K562 (cell line): ENCODE measurements at regions not wholly inside any gene's neighbourhood (a gene's known extent, or its start where the extent isn't known, plus 50 kb on each side); places are given as distances from the start of the nearest gene placed in this dataset.

Source experiments
- ATAC-seq: fragments of 200-7000 bp; cut with Tn5 transposase; 3 replicates; pipeline ENCODE4 v1.9.1; 2020; ENCODE audit warnings: moderate library complexity
- BruUV-seq: library from RNA; stranded (reverse); fragments of 400-500 nt; replicated peaks from 2 replicates; lab custom pipeline; 2021; lab: Mats Ljungman, UMichigan
- CTCF ChIA-PET: fragments of 300-600 bp; formaldehyde crosslinking; extraction: SDS; loops from one replicate; lab custom pipeline; 2021; ENCODE audit warnings: low intra/inter-chr PET ratio; lab: Yijun Ruan, JAX
- POLR2A ChIA-PET: fragments of 300-600, 350-650 bp; sonication (Branson Sonifier 250); formaldehyde crosslinking; extraction: SDS; loops from one replicate; lab custom pipeline; 2021; ENCODE audit warnings: antibody characterized with exemption, inconsistent platforms; lab: Yijun Ruan, JAX
- DNase-seq, 4 experiments: peaks; one replicate each; pipeline versions ENCODE4 v3.0.0 to v3.0.0-alpha.2; 2011 to 2018; ENCODE audit warnings: low spot score in 3 of 4, mixed read lengths in 3 of 4; ENCODE audit errors: extremely low read depth in 1 of 4
- FAIRE-seq: peaks from 2 replicates; lab custom pipeline; 2011; peaks lifted over from hg19 to GRCh38; lab: Jason Lieb, UNC
- H2AFZ ChIP-seq: 2 replicates; pipeline ENCODE4 v1.6.0; 2011; ENCODE audit warnings: low read depth, low read length, control low read depth, inconsistent platforms
- H3K27ac ChIP-seq: fragments of 200-600 bp; 3 replicates; pipeline ENCODE4 v1.8.0; 2011; ENCODE audit warnings: low read depth, mild to moderate bottlenecking, control low read depth, inconsistent platforms, low read length, moderate library complexity, mixed read lengths; ENCODE audit errors: extremely low read depth
- H3K27me3 ChIP-seq, 2 experiments: fragments of 300-600 bp in 1 of 2; 2 replicates in 1 of 2; 3 replicates in 1 of 2; pipeline versions ENCODE4 v1.6.0 to v1.8.0; 2011; ENCODE audit warnings: inconsistent platforms in 2 of 2, low read length in 2 of 2, mild to moderate bottlenecking in 1 of 2, mixed read lengths in 1 of 2, moderate library complexity in 1 of 2; ENCODE audit not compliant: control insufficient read depth in 2 of 2, insufficient read depth in 2 of 2
- H3K36me3 ChIP-seq: fragments of 300-600 bp; 3 replicates; pipeline ENCODE4 v1.8.0; 2011; ENCODE audit warnings: mild to moderate bottlenecking, low read length, inconsistent platforms; ENCODE audit not compliant: control insufficient read depth, insufficient read depth
- H3K4me1 ChIP-seq, 2 experiments: fragments of 200-600 bp in 1 of 2; replicated peaks in 1 of 2; 2 replicates in 1 of 2; 3 replicates in 1 of 2; pipeline versions ENCODE4 v1.5.1 to v1.8.0; 2011; ENCODE audit warnings: inconsistent platforms in 2 of 2, low read length in 2 of 2, mild to moderate bottlenecking in 1 of 2, mixed read lengths in 1 of 2, moderate library complexity in 1 of 2; ENCODE audit not compliant: control insufficient read depth in 2 of 2, insufficient read depth in 2 of 2
- H3K4me2 ChIP-seq: 2 replicates; pipeline ENCODE4 v1.6.1; 2011; ENCODE audit warnings: low read length, control low read depth, inconsistent platforms, mixed read lengths; ENCODE audit not compliant: insufficient read depth
- H3K4me3 ChIP-seq: fragments of 200-600 bp; sonication (generic), shearing (Covaris generic); 2 replicates; pipeline ENCODE4 v1.5.1; 2016; ENCODE audit warnings: control low read depth, inconsistent platforms
- H3K79me2 ChIP-seq: fragments of 200-600 bp; 3 replicates; pipeline ENCODE4 v1.8.0; 2011; ENCODE audit warnings: low read length, inconsistent platforms; ENCODE audit not compliant: control insufficient read depth, insufficient read depth
- H3K9ac ChIP-seq, 2 experiments: 2 replicates each; pipeline versions ENCODE4 v1.6.0 to v1.6.1; 2011; ENCODE audit warnings: low read depth in 2 of 2, low read length in 2 of 2, control low read depth in 1 of 2, inconsistent platforms in 1 of 2, mild to moderate bottlenecking in 1 of 2, mixed read lengths in 1 of 2; ENCODE audit not compliant: insufficient read depth in 1 of 2
- H3K9me1 ChIP-seq: one replicate; pipeline ENCODE4 v1.6.0; 2011; ENCODE audit warnings: inconsistent platforms, mild to moderate bottlenecking, low read length, moderate library complexity; ENCODE audit not compliant: control insufficient read depth, insufficient read depth
- H3K9me3 ChIP-seq: replicated peaks from 2 replicates; pipeline ENCODE4 v1.5.1; 2011; ENCODE audit warnings: low read depth, low read length, inconsistent platforms; ENCODE audit not compliant: control insufficient read depth, insufficient read depth
- H4K20me1 ChIP-seq: replicated peaks from 2 replicates; pipeline ENCODE4 v1.6.1; 2011; ENCODE audit warnings: low read length, inconsistent platforms, mixed read lengths; ENCODE audit not compliant: control insufficient read depth, insufficient read depth
- BRF2 ChIP-seq: IDR thresholded peaks from 3 replicates; pipeline ENCODE4 v1.6.1; 2011; ENCODE audit warnings: borderline replicate concordance, mild to moderate bottlenecking; ENCODE audit not compliant: insufficient read length, insufficient read depth
- CHAMP1 ChIP-seq: fragments of 450-650 bp; IDR thresholded peaks from 2 replicates; pipeline ENCODE4 v1.6.1; 2016; ENCODE audit warnings: mild to moderate bottlenecking
- KLF10 ChIP-seq: fragments of 250-450 bp; sonication (Bioruptor Pico); IDR thresholded peaks from 2 replicates; pipeline ENCODE4 v1.6.1; 2021; ENCODE audit warnings: matching md5 sums
- PTRF ChIP-seq: fragments of 450-650 bp; IDR thresholded peaks from 2 replicates; pipeline ENCODE4 v1.6.1; 2016; ENCODE audit warnings: mild to moderate bottlenecking, missing genetic modification characterization, missing compliant biosample characterization
- SMAD2 ChIP-seq: fragments of 150-350 bp; IDR thresholded peaks from 2 replicates; pipeline ENCODE4 v1.6.1; 2014; ENCODE audit warnings: low read depth, mild to moderate bottlenecking, low read length
- ZC3H8 ChIP-seq: fragments of 450-650 bp; IDR thresholded peaks from 2 replicates; pipeline ENCODE4 v1.6.1; 2017
- ZNF121 ChIP-seq: sonication (generic); formaldehyde crosslinking; conservative IDR thresholded peaks from 2 replicates; pipeline ENCODE4 v1.8.0; 2022; ENCODE audit warnings: missing genetic modification reagents
- ZNF695 ChIP-seq: fragments of 450-650 bp; formaldehyde crosslinking; IDR thresholded peaks from 2 replicates; pipeline ENCODE4 v1.4.0; 2020; ENCODE audit warnings: mild to moderate bottlenecking, moderate library complexity
- WGBS: fragments of 100-300 bp; shearing (Covaris generic); methylation state at CpG from one replicate; pipeline ENCODE4 v1.1.6; 2016; ENCODE audit warnings: low coverage, mixed read lengths; ENCODE audit not compliant: insufficient coverage; ENCODE audit errors: missing lambda C conversion rate; 5-methylcytosine and 5-hydroxymethylcytosine counted together
- in situ Hi-C: fragments of 300-500 bp; cut with MboI; formaldehyde crosslinking; loops from 4 replicates; pipeline ENCODE4 v1.15.0; 2018; ENCODE audit warnings: inconsistent platforms, mixed read lengths
- intact Hi-C: fragments of 100-400 bp; cut with micrococcal nuclease; formaldehyde crosslinking; loops from 2 replicates; pipeline ENCODE4 v1.14.2; 2022
- TF ChIP-seq, protein P1 (sequence below), 2 experiments: IDR thresholded peaks in 1 of 2; conservative IDR thresholded peaks in 1 of 2; 2 replicates each; pipeline ENCODE4 v1.6.1; 2016; ENCODE audit warnings: low read depth in 2 of 2, mild to moderate bottlenecking in 1 of 2, missing compliant biosample characterization in 1 of 2, missing genetic modification characterization in 1 of 2, moderate library complexity in 1 of 2
- TF ChIP-seq, protein P2 (sequence below): sonication (generic); formaldehyde crosslinking; IDR thresholded peaks from 2 replicates; pipeline ENCODE4 v1.8.0; 2023; ENCODE audit warnings: missing genetic modification reagents, mild to moderate bottlenecking, borderline replicate concordance

DNA sequence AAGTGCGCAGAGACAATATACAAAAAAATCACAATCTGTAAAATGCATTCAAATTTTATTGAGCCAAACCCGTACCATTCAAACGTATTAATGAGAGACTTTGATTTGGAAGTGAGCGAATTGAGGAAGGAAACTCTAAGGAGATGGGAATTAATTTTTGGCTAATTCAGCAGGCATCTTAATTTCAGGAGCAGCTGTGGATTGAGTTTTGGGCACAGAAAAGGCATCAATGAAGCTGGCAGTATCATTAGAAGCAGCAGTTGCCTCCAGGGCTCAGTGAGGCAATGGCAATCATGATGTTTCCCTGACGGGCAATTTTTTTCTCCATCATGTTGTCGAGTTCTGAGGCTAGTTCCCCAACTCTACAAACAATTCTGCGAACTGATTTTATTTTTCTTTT is 2041.6 kb downstream of the NCAM2 start:
- in situ Hi-C loops, result no loop called here
- no peak overlapping the region for H3K4me3 ChIP-seq
- BruUV-seq, result no TSS peak
- no peak for ATAC-seq
- intact Hi-C loops, result no loop called here
- no peaks in the 10 kb centered on the region for H4K20me1 ChIP-seq
- H3K9me3 ChIP-seq, result no peaks in the 10 kb centered on the region
- DNase-seq, result no peak
- no peaks in the 10 kb centered on the region for H3K4me1 ChIP-seq
- ChIA-PET POLR2A (no interaction called here), CTCF (no interaction called here)
- H3K27me3 ChIP-seq, result no peaks in the 10 kb centered on the region
- no peaks in the 10 kb centered on the region for H3K9me1 ChIP-seq
- FAIRE-seq, result no peak
- H2AFZ ChIP-seq, result no peak overlapping the region
- H3K79me2 ChIP-seq, result no peaks in the 10 kb centered on the region
- no peak overlapping the region for H3K9ac ChIP-seq
- H3K27ac ChIP-seq, result no peak overlapping the region
- H3K4me2 ChIP-seq, result no peak overlapping the region
- H3K36me3 ChIP-seq, result no peaks in the 10 kb centered on the region
- WGBS, result 0% methylated on average over 7 of the region's 7 CpGs
- TF ChIP-seq ZC3H8 (no peak), CHAMP1 (no peak), KLF10 (no peak), BRF2 (no peak), PTRF (tag) (no peak), SMAD2 (no peak), ZNF121 (no peak), ZNF695 (no peak)
- TF ChIP-seq, protein P1, sequence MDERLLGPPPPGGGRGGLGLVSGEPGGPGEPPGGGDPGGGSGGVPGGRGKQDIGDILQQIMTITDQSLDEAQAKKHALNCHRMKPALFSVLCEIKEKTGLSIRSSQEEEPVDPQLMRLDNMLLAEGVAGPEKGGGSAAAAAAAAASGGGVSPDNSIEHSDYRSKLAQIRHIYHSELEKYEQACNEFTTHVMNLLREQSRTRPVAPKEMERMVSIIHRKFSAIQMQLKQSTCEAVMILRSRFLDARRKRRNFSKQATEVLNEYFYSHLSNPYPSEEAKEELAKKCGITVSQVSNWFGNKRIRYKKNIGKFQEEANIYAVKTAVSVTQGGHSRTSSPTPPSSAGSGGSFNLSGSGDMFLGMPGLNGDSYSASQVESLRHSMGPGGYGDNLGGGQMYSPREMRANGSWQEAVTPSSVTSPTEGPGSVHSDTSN (CRISPR knock-in tag; IDR thresholded peaks at IDR 0.05; ENCODE audit: low read depth), result no peak
- TF ChIP-seq, protein P1 (tag; conservative IDR thresholded peaks at IDR 0.05; ENCODE audit: low read depth), result no peak
- TF ChIP-seq, protein P2, sequence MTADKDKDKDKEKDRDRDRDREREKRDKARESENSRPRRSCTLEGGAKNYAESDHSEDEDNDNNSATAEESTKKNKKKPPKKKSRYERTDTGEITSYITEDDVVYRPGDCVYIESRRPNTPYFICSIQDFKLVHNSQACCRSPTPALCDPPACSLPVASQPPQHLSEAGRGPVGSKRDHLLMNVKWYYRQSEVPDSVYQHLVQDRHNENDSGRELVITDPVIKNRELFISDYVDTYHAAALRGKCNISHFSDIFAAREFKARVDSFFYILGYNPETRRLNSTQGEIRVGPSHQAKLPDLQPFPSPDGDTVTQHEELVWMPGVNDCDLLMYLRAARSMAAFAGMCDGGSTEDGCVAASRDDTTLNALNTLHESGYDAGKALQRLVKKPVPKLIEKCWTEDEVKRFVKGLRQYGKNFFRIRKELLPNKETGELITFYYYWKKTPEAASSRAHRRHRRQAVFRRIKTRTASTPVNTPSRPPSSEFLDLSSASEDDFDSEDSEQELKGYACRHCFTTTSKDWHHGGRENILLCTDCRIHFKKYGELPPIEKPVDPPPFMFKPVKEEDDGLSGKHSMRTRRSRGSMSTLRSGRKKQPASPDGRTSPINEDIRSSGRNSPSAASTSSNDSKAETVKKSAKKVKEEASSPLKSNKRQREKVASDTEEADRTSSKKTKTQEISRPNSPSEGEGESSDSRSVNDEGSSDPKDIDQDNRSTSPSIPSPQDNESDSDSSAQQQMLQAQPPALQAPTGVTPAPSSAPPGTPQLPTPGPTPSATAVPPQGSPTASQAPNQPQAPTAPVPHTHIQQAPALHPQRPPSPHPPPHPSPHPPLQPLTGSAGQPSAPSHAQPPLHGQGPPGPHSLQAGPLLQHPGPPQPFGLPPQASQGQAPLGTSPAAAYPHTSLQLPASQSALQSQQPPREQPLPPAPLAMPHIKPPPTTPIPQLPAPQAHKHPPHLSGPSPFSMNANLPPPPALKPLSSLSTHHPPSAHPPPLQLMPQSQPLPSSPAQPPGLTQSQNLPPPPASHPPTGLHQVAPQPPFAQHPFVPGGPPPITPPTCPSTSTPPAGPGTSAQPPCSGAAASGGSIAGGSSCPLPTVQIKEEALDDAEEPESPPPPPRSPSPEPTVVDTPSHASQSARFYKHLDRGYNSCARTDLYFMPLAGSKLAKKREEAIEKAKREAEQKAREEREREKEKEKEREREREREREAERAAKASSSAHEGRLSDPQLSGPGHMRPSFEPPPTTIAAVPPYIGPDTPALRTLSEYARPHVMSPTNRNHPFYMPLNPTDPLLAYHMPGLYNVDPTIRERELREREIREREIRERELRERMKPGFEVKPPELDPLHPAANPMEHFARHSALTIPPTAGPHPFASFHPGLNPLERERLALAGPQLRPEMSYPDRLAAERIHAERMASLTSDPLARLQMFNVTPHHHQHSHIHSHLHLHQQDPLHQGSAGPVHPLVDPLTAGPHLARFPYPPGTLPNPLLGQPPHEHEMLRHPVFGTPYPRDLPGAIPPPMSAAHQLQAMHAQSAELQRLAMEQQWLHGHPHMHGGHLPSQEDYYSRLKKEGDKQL, result no peak
